ENCODE measurements at regions not wholly inside any gene's neighbourhood (a gene's known extent, or its start where the extent isn't known, plus 50 kb on each side); places are given as distances from the start of the nearest gene placed in this dataset.

GRCh38 chr5:107199756-107200155 lies 471.0 kb downstream of the EFNA5 start:
- TF ChIP-seq POLR2AphosphoS5 (IDR thresholded peaks at IDR 0.05) = no peak
- TF ChIP-seq CTCF (IDR thresholded peaks at IDR 0.05) = no peak

Measured in stomach (tissue), 4 donors.